IPS DF 19.7 (cell line): ENCODE measurements at regions not wholly inside any gene's neighbourhood (a gene's known extent, or its start where the extent isn't known, plus 50 kb on each side); places are given as distances from the start of the nearest gene placed in this dataset.
"Not testable (repeated sequence)": the region's sequence is repeated elsewhere in the genome, so short reads cannot be mapped to it uniquely, and the experiment has no call there.

Source experiments
- DNase-seq: peaks from one replicate; pipeline ENCODE4 v3.0.0-alpha.2; 2013; ENCODE audit warnings: low read depth, low spot score

GRCh38 chr9:117649126-117649525 is 55.1 kb upstream of the TLR4 start:
- DNase-seq = no peak

- DNase-seq = no peak
Observed at GRCh38 chr9:117644932-117645636, 59.1 kb upstream of the TLR4 start.

- DNase-seq = no peak
Observed at GRCh38 chr9:117644133-117644931, 59.9 kb upstream of the TLR4 start.

- DNase-seq = no peak
Observed at GRCh38 chr9:117643288-117643654, 60.9 kb upstream of the TLR4 start.

GRCh38 chr9:117642571-117643287 is 61.5 kb upstream of the TLR4 start:
- not testable (repeated sequence) for DNase-seq

GRCh38 chr9:117636681-117637080 is 67.5 kb upstream of the TLR4 start:
- no peak for DNase-seq

GRCh38 chr9:117625154-117625553 is 79.0 kb upstream of the TLR4 start:
- no peak for DNase-seq

- no peak for DNase-seq
Observed at GRCh38 chr9:117624106-117624505, 80.1 kb upstream of the TLR4 start.

GRCh38 chr9:117622347-117622746 is 81.9 kb upstream of the TLR4 start:
- DNase-seq = no peak

GRCh38 chr9:117616431-117616831 is 87.8 kb upstream of the TLR4 start:
- DNase-seq = no peak

- DNase-seq = no peak
Observed at GRCh38 chr9:117612317-117612716, 91.9 kb upstream of the TLR4 start.

- DNase-seq = no peak
Observed at GRCh38 chr9:117597977-117598376, 106.2 kb upstream of the TLR4 start.

- DNase-seq = no peak
Observed at GRCh38 chr9:117596678-117597077, 107.5 kb upstream of the TLR4 start.

GRCh38 chr9:117595650-117596049 is 108.6 kb upstream of the TLR4 start:
- DNase-seq = no peak

GRCh38 chr9:117587263-117587662 is 116.9 kb upstream of the TLR4 start:
- no peak for DNase-seq

GRCh38 chr9:117574099-117574498 is 130.1 kb upstream of the TLR4 start:
- DNase-seq = no peak

GRCh38 chr9:117564839-117565238 is 139.4 kb upstream of the TLR4 start:
- DNase-seq = no peak

- DNase-seq = no peak
Observed at GRCh38 chr9:117561761-117562160, 142.4 kb upstream of the TLR4 start.

- DNase-seq = peak; percentile 12
Observed at GRCh38 chr9:117555964-117556629, 141.2 kb upstream of the ASTN2 start.

- no peak for DNase-seq
Observed at GRCh38 chr9:117552811-117553210, 138.0 kb upstream of the ASTN2 start.

GRCh38 chr9:117551171-117551570 is 136.3 kb upstream of the ASTN2 start:
- no peak for DNase-seq

- peak; percentile 42 for DNase-seq
Observed at GRCh38 chr9:117549444-117549843, 134.6 kb upstream of the ASTN2 start.
